ENCODE measurements at regions not wholly inside any gene's neighbourhood (a gene's known extent, or its start where the extent isn't known, plus 50 kb on each side); places are given as distances from the start of the nearest gene placed in this dataset.

- DNase-seq (ENCODE audit: low read depth) = no peak
Measured at GRCh38 chr3:106611841-106612240, 743.0 kb upstream of the CBLB start.

GRCh38 chr3:106616556-106616955, 747.7 kb upstream of the CBLB start:
- DNase-seq (ENCODE audit: low read depth) = no peak

- DNase-seq (ENCODE audit: low read depth) = no peak
Measured at GRCh38 chr3:106617276-106617675, 748.5 kb upstream of the CBLB start.

GRCh38 chr3:106620646-106621045, 751.8 kb upstream of the CBLB start:
- DNase-seq (ENCODE audit: low read depth) = no peak

- no peak for DNase-seq (ENCODE audit: low read depth)
Measured at GRCh38 chr3:106624154-106624553, 753.1 kb upstream of the CCDC54 start.

GRCh38 chr3:106628407-106628806, 748.8 kb upstream of the CCDC54 start:
- DNase-seq (ENCODE audit: low read depth) = no peak

- DNase-seq (ENCODE audit: low read depth) = no peak
Measured at GRCh38 chr3:106629215-106629832, 747.9 kb upstream of the CCDC54 start.

- no peak for DNase-seq (ENCODE audit: low read depth)
Measured at GRCh38 chr3:106631373-106632108, 745.7 kb upstream of the CCDC54 start.

GRCh38 chr3:106635271-106635670, 742.0 kb upstream of the CCDC54 start:
- peak; percentile 89 for DNase-seq (ENCODE audit: low read depth)

GRCh38 chr3:106635826-106636225, 741.4 kb upstream of the CCDC54 start:
- DNase-seq (ENCODE audit: low read depth) = no peak

- no peak for DNase-seq (ENCODE audit: low read depth)
Measured at GRCh38 chr3:106640353-106640752, 736.9 kb upstream of the CCDC54 start.

GRCh38 chr3:106642161-106642560, 735.1 kb upstream of the CCDC54 start:
- DNase-seq (ENCODE audit: low read depth) = no peak

- DNase-seq (ENCODE audit: low read depth) = no peak
Measured at GRCh38 chr3:106643684-106644161, 733.5 kb upstream of the CCDC54 start.

GRCh38 chr3:106673926-106674569, 703.2 kb upstream of the CCDC54 start:
- DNase-seq (ENCODE audit: low read depth) = no peak

GRCh38 chr3:106675451-106675850, 701.8 kb upstream of the CCDC54 start:
- DNase-seq (ENCODE audit: low read depth) = no peak

- no peak for DNase-seq (ENCODE audit: low read depth)
Measured at GRCh38 chr3:106678657-106679390, 698.4 kb upstream of the CCDC54 start.

GRCh38 chr3:106683953-106684620, 693.2 kb upstream of the CCDC54 start:
- no peak for DNase-seq (ENCODE audit: low read depth)

GRCh38 chr3:106685745-106686144, 691.5 kb upstream of the CCDC54 start:
- DNase-seq (ENCODE audit: low read depth) = no peak

- DNase-seq (ENCODE audit: low read depth) = no peak
Measured at GRCh38 chr3:106687905-106688304, 689.3 kb upstream of the CCDC54 start.

GRCh38 chr3:106688464-106688863, 688.8 kb upstream of the CCDC54 start:
- peak; percentile 90 for DNase-seq (ENCODE audit: low read depth)

- no peak for DNase-seq (ENCODE audit: low read depth)
Measured at GRCh38 chr3:106691476-106691875, 685.8 kb upstream of the CCDC54 start.

GRCh38 chr3:106692624-106693023, 684.6 kb upstream of the CCDC54 start:
- DNase-seq (ENCODE audit: low read depth) = no peak

All from HS-5 (cell line).